Thyroid gland (tissue), 4 donors: ENCODE measurements at regions not wholly inside any gene's neighbourhood (a gene's known extent, or its start where the extent isn't known, plus 50 kb on each side); places are given as distances from the start of the nearest gene placed in this dataset.

Experiments
- DNase-seq, 2 donors: peaks; one replicate each; pipeline ENCODE4 v3.0.0-alpha.2; 2019
- H3K27ac ChIP-seq, 3 donors: fragments of 200-600 bp; sonication (generic); 1 replicate in 2 of 3; 2 replicates in 1 of 3; pipeline ENCODE4 v1.5.1; 2016 to 2019; ENCODE audit warnings: mild to moderate bottlenecking in 1 of 3, moderate library complexity in 1 of 3
- H3K27me3 ChIP-seq: fragments of 200-600 bp; sonication (generic); one replicate; pipeline ENCODE4 v1.5.1; 2019
- H3K36me3 ChIP-seq, 2 donors: fragments of 200-600 bp; sonication (generic); one replicate each; pipeline ENCODE4 v1.5.1; 2016 to 2019
- H3K4me1 ChIP-seq, 2 donors: fragments of 200-600 bp; sonication (generic); one replicate each; pipeline ENCODE4 v1.5.1; 2017 to 2019
- H3K4me3 ChIP-seq, 3 donors: fragments of 200-600 bp; sonication (generic); replicated peaks in 1 of 3; 1 replicate in 2 of 3; 2 replicates in 1 of 3; pipeline ENCODE4 v1.5.1; 2016; ENCODE audit warnings: mild to moderate bottlenecking in 1 of 3
- H3K9me3 ChIP-seq: fragments of 200-600 bp; sonication (generic); one replicate; pipeline ENCODE4 v1.5.1; 2017
- POLR2A ChIP-seq, 2 donors: fragments of 450-650 bp; IDR thresholded peaks; one replicate each; pipeline ENCODE4 v1.6.1; 2017; ENCODE audit warnings: antibody characterized with exemption in 2 of 2, mild to moderate bottlenecking in 2 of 2, moderate library complexity in 1 of 2
- WGBS, 2 donors: methylation state at CpG; one replicate each; pipeline ENCODE4 v1.1.5; 2017; 5-methylcytosine and 5-hydroxymethylcytosine counted together
- intact Hi-C: fragments of 100-400 bp; cut with DNase I; formaldehyde crosslinking; loops from one replicate; pipeline ENCODE4 v1.15.1; 2023
- TF ChIP-seq, protein P1 (sequence below), 6 experiments: fragments of 200-600 bp in 3 of 6; fragments of 450-650 bp in 3 of 6; sonication (generic) in 3 of 6; IDR thresholded peaks; one replicate each; pipeline ENCODE4 v1.5.1; 2016 to 2019; ENCODE audit warnings: antibody characterized with exemption in 6 of 6, mild to moderate bottlenecking in 2 of 6, inconsistent platforms in 1 of 6, moderate library complexity in 1 of 6

DNA sequence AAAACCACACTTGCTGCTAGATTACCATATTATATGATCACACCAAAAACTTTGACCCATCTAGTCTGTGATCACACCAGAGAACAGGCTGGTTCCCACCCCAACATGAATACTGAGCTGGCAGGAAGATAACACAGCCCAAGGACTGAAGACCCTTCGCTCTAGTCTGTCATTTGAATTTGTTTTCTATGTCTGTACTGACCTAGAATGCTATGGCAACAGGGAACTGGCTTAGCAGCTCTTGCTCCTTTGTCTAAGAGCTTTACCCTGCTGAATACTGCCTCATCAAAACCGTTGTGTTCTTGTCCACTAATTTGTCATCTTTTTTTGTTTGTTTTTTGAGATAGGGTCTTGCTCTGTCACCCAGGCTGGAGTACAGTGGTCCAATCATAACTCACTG, 420.4 kb downstream of the AASDHPPT start:
- Histone ChIP-seq H3K36me3 (no peaks in the 10 kb centered on the region), H3K27me3 (no peaks in the 10 kb centered on the region), H3K9me3 (no peaks in the 10 kb centered on the region), H3K4me1 (no peaks in the 10 kb centered on the region), H3K4me3 (no peak overlapping the region), H3K27ac (no peak overlapping the region)
- 65 to 78% methylated on average over 2 of the region's 2 CpGs for WGBS, 2 donors
- DNase-seq: no peak
- intact Hi-C loops: no loop called here
- no peak for TF ChIP-seq POLR2A (IDR thresholded peaks at IDR 0.05)
- TF ChIP-seq, protein P1, sequence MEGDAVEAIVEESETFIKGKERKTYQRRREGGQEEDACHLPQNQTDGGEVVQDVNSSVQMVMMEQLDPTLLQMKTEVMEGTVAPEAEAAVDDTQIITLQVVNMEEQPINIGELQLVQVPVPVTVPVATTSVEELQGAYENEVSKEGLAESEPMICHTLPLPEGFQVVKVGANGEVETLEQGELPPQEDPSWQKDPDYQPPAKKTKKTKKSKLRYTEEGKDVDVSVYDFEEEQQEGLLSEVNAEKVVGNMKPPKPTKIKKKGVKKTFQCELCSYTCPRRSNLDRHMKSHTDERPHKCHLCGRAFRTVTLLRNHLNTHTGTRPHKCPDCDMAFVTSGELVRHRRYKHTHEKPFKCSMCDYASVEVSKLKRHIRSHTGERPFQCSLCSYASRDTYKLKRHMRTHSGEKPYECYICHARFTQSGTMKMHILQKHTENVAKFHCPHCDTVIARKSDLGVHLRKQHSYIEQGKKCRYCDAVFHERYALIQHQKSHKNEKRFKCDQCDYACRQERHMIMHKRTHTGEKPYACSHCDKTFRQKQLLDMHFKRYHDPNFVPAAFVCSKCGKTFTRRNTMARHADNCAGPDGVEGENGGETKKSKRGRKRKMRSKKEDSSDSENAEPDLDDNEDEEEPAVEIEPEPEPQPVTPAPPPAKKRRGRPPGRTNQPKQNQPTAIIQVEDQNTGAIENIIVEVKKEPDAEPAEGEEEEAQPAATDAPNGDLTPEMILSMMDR (IDR thresholded peaks at IDR 0.05): no peak

DNA sequence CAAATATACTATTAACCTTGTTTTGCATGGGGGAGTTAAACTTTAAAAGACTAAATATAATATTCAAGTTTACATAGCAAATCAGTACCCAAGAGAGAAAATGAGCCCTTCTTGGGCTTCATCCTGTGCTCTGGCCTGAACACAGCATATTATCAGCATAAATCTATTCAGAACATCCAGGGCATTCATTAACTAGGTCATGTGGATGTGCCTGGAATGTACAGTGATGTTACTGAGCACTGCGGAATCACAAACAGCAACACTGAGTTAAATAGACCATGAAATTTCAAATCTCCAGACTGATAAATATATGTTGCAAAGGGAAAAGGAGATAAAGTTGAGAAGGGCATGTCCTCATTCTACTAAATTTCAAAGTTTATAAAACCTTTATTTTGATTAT, 426.4 kb downstream of the AASDHPPT start:
- DNase-seq: no peak
- H3K27me3 ChIP-seq: no peaks in the 10 kb centered on the region
- no peaks in the 10 kb centered on the region for H3K36me3 ChIP-seq
- intact Hi-C loops: no loop called here
- H3K4me3 ChIP-seq: no peak overlapping the region
- no peak overlapping the region for H3K27ac ChIP-seq
- no peaks in the 10 kb centered on the region for H3K4me1 ChIP-seq
- TF ChIP-seq, protein P1 (IDR thresholded peaks at IDR 0.05): no peak
- no peak for TF ChIP-seq POLR2A (IDR thresholded peaks at IDR 0.05)
- no peaks in the 10 kb centered on the region for H3K9me3 ChIP-seq
- 63 to 77% methylated on average over 1 of the region's 1 CpG for WGBS, 2 donors

DNA sequence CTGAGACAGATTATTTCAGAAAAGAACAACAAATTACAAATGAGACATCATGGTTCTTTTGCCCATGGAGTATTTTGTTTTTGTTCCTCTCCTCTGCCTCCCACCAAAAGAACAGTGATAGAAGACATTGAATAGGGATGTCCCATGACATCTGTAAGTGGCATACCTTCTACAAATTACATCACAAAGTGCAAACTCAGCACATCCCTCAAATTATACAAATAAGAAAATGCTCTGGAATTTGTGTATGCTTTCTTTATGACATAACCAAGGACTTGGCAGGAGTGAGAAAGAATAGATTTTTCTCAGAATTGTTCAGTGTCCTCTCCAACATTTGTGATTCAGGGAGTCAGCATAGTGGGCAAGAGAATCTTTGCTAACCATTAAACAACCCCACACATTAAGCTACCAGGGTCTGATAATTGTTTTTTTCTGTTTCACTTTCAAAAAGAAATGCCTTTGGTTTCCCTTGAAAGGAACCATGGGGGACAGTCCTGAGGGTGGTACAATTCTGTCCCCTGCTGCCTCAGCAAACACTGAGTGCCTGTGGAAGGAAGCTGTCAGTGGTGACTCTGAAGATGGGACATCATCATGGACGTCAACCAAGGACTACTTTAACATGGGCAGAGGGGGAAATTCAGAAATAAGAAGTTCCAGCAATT, 430.3 kb downstream of the AASDHPPT start:
- no peak for TF ChIP-seq POLR2A (IDR thresholded peaks at IDR 0.05)
- TF ChIP-seq, protein P1 (IDR thresholded peaks at IDR 0.05): no peak
- intact Hi-C loops: no loop called here

DNA sequence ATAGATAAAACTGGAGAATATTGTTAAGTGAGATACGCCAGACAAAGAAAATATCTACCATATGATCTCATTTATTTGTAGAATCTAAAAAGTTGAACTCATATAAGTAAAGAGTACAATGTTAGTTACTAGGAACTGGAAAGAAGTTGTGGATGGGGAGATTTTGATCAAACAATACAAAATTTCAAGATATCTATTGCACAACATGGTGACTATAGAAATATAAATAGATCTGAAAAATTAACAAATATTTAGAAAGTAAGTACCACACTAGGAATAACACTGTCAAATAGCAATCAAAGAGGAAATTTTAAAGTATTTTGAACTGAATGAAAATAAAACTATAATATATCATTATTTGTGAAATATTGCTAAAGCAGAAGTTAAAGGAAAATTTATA, 437.2 kb downstream of the AASDHPPT start:
- WGBS, 2 donors: 94 to 97% methylated on average over 1 of the region's 1 CpG
- intact Hi-C loops: no loop called here

More for the DNA sequence above, 430.3 kb downstream of the AASDHPPT start:
- Histone ChIP-seq H3K4me3 (no peak overlapping the region), H3K4me1 (no peaks in the 10 kb centered on the region), H3K36me3 (no peaks in the 10 kb centered on the region), H3K9me3 (no peaks in the 10 kb centered on the region), H3K27ac (no peak overlapping the region), H3K27me3 (no peaks in the 10 kb centered on the region)
- no peak for DNase-seq
- WGBS, 2 donors: 35 to 45% methylated on average over 1 of the region's 1 CpG

DNA sequence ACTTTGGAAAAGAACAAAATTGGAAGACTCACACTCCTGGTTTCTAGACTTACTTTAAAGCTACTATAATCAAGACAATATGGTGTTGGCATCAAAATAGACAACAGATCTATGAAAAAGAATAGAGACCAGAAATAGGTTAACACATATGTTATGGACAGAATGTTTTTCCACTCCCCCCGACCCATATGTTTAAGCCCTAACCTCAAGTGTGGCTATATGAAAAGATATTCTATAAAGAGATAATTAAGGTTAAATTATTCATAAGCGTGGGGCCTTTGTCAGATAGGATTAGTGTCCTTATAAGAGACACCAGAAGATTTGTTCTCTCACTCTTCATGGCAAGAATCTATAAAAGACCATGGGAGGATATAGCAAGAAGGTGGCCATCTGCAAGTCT, 440.0 kb downstream of the AASDHPPT start:
- no peak for DNase-seq
- Histone ChIP-seq H3K27ac (no peak overlapping the region), H3K36me3 (no peaks in the 10 kb centered on the region), H3K9me3 (no peaks in the 10 kb centered on the region), H3K4me1 (no peaks in the 10 kb centered on the region), H3K4me3 (no peak overlapping the region), H3K27me3 (no peaks in the 10 kb centered on the region)
- WGBS, 2 donors: 87 to 93% methylated on average over 2 of the region's 2 CpGs
- intact Hi-C loops: no loop called here
- TF ChIP-seq POLR2A (IDR thresholded peaks at IDR 0.05): no peak
- TF ChIP-seq, protein P1 (IDR thresholded peaks at IDR 0.05): no peak

More for the DNA sequence above, 437.2 kb downstream of the AASDHPPT start:
- no peak for TF ChIP-seq POLR2A (IDR thresholded peaks at IDR 0.05)
- TF ChIP-seq, protein P1 (IDR thresholded peaks at IDR 0.05): no peak
- H3K27ac ChIP-seq: no peak overlapping the region
- no peaks in the 10 kb centered on the region for H3K27me3 ChIP-seq
- H3K36me3 ChIP-seq: no peaks in the 10 kb centered on the region
- DNase-seq: no peak
- no peaks in the 10 kb centered on the region for H3K4me1 ChIP-seq
- H3K4me3 ChIP-seq: no peak overlapping the region
- H3K9me3 ChIP-seq: no peaks in the 10 kb centered on the region
